ENCODE measurements at regions not wholly inside any gene's neighbourhood (a gene's known extent, or its start where the extent isn't known, plus 50 kb on each side); places are given as distances from the start of the nearest gene placed in this dataset.

- TF ChIP-seq CTCF (IDR thresholded peaks at IDR 0.05; ENCODE audit: low read depth, low read length) (0 out of 2 replicates have a peak, but pooled peaks have one; percentile 17), EZH2phosphoT487 (IDR thresholded peaks at IDR 0.05; ENCODE audit: low read depth) (no peak)
Observed at GRCh38 chr2:12167525-12168317, 421.3 kb downstream of the LPIN1 start.
